OCI-LY1 (cell line): ENCODE measurements at regions not wholly inside any gene's neighbourhood (a gene's known extent, or its start where the extent isn't known, plus 50 kb on each side); places are given as distances from the start of the nearest gene placed in this dataset.

ENCODE experiments used
- EZH2 ChIP-seq: fragments of 200-600 bp; sonication (generic), shearing (Covaris generic); IDR thresholded peaks from 2 replicates; pipeline ENCODE4 v1.8.0; 2017; ENCODE audit warnings: borderline replicate concordance, mixed run types, mild to moderate bottlenecking, antibody characterized with exemption, low read length, moderate library complexity, mixed read lengths
- TF ChIP-seq, protein P1 (sequence below): fragments of 200-600 bp; sonication (generic), shearing (Covaris generic); IDR thresholded peaks from 2 replicates; pipeline ENCODE4 v1.5.1; 2017; ENCODE audit warnings: mild to moderate bottlenecking, antibody characterized with exemption, low read length, moderate library complexity, mixed read lengths

- TF ChIP-seq, protein P1, sequence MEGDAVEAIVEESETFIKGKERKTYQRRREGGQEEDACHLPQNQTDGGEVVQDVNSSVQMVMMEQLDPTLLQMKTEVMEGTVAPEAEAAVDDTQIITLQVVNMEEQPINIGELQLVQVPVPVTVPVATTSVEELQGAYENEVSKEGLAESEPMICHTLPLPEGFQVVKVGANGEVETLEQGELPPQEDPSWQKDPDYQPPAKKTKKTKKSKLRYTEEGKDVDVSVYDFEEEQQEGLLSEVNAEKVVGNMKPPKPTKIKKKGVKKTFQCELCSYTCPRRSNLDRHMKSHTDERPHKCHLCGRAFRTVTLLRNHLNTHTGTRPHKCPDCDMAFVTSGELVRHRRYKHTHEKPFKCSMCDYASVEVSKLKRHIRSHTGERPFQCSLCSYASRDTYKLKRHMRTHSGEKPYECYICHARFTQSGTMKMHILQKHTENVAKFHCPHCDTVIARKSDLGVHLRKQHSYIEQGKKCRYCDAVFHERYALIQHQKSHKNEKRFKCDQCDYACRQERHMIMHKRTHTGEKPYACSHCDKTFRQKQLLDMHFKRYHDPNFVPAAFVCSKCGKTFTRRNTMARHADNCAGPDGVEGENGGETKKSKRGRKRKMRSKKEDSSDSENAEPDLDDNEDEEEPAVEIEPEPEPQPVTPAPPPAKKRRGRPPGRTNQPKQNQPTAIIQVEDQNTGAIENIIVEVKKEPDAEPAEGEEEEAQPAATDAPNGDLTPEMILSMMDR = no peak
- no peak for TF ChIP-seq EZH2
These were observed 82.9 kb upstream of the VASH1 start for GRCh38 chr14:76678244-76678800.
